Activated B cell treated with CpG ODN at 0.5 μM for 24 hours (primary cell): ENCODE measurements at regions not wholly inside any gene's neighbourhood (a gene's known extent, or its start where the extent isn't known, plus 50 kb on each side); places are given as distances from the start of the nearest gene placed in this dataset.

Experiments used
- ATAC-seq: fragments of 200-7000 bp; cut with Tn5 transposase; one replicate; pipeline ENCODE4 v1.10.0; 2021; ENCODE audit warnings: low read depth, mild to moderate bottlenecking, moderate library complexity
- CTCF ChIA-PET: fragments of 350-600 bp; sonication (Branson Sonifier 250); formaldehyde crosslinking; loops from one replicate; lab custom pipeline; 2021; ENCODE audit warnings: antibody characterized with exemption; lab: Charles Lee
- POLR2A ChIA-PET: fragments of 350-600 bp; sonication (Branson Sonifier 250); formaldehyde crosslinking; loops from one replicate; lab custom pipeline; 2021; ENCODE audit warnings: antibody characterized with exemption; lab: Charles Lee
- DNase-seq: peaks from one replicate; pipeline ENCODE4 v3.0.0; 2022
- H3K27ac Mint-ChIP-seq: one replicate; pipeline ENCODE4 v1.8.0; 2020; ENCODE audit warnings: mixed read lengths
- H3K27me3 Mint-ChIP-seq: one replicate; pipeline ENCODE4 v1.8.0; 2021; ENCODE audit warnings: mixed read lengths
- H3K36me3 Mint-ChIP-seq: one replicate; pipeline ENCODE4 v1.8.0; 2021; ENCODE audit warnings: low read depth, mixed read lengths
- H3K4me1 Mint-ChIP-seq: one replicate; pipeline ENCODE4 v1.8.0; 2021; ENCODE audit warnings: mixed read lengths
- H3K4me3 Mint-ChIP-seq: one replicate; pipeline ENCODE4 v1.8.0; 2020; ENCODE audit warnings: mild to moderate bottlenecking, mixed read lengths
- H3K9me3 Mint-ChIP-seq: one replicate; pipeline ENCODE4 v1.8.0; 2020; ENCODE audit warnings: mixed read lengths
- intact Hi-C: fragments of 100-400 bp; cut with micrococcal nuclease; formaldehyde crosslinking; loops from one replicate; pipeline ENCODE4 v1.15.1; 2024
- TF ChIP-seq, protein P1 (sequence below): fragments of 200-600 bp; IDR thresholded peaks from one replicate; pipeline ENCODE4 v1.8.0; 2022; ENCODE audit warnings: antibody characterized with exemption, mild to moderate bottlenecking

GRCh38 chr2:126600742-126601141 lies 55.2 kb upstream of the GYPC start:
- peaks cover 26% of the 10 kb centered on the region for H3K9me3 Mint-ChIP-seq
- H3K4me1 Mint-ChIP-seq: no peaks in the 10 kb centered on the region
- no peak overlapping the region for H3K27ac Mint-ChIP-seq
- H3K4me3 Mint-ChIP-seq: no peak overlapping the region
- ChIA-PET POLR2A (no interaction called here), CTCF (no interaction called here)
- TF ChIP-seq, protein P1, sequence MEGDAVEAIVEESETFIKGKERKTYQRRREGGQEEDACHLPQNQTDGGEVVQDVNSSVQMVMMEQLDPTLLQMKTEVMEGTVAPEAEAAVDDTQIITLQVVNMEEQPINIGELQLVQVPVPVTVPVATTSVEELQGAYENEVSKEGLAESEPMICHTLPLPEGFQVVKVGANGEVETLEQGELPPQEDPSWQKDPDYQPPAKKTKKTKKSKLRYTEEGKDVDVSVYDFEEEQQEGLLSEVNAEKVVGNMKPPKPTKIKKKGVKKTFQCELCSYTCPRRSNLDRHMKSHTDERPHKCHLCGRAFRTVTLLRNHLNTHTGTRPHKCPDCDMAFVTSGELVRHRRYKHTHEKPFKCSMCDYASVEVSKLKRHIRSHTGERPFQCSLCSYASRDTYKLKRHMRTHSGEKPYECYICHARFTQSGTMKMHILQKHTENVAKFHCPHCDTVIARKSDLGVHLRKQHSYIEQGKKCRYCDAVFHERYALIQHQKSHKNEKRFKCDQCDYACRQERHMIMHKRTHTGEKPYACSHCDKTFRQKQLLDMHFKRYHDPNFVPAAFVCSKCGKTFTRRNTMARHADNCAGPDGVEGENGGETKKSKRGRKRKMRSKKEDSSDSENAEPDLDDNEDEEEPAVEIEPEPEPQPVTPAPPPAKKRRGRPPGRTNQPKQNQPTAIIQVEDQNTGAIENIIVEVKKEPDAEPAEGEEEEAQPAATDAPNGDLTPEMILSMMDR: no peak
- intact Hi-C loops: no loop called here
- ATAC-seq (no peak), DNase-seq (no peak)
- no peaks in the 10 kb centered on the region for H3K36me3 Mint-ChIP-seq
- peaks cover 10% of the 10 kb centered on the region for H3K27me3 Mint-ChIP-seq

DNA sequence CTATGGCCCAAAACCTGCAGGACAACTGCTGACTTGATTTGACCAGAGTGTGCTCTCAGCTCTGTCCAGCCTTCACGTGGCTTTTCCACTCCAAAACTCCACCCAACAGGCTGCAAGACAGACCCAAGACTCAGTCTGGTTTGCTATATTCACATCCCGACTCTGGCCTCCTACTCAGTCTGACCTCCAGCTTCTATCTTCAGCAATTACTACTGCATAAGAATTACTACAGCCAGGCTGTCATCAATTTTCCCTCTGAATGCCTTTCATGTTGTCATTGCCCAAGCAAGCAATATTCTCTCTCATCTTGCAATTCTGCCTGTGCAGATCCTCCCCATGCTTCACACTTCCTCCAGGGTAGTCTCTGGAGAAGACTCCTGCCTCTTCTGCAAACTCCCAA lies 53.6 kb upstream of the GYPC start:
- no peak overlapping the region for H3K27ac Mint-ChIP-seq
- TF ChIP-seq, protein P1: no peak

More for the DNA sequence above, 53.6 kb upstream of the GYPC start:
- ChIA-PET CTCF (no interaction called here), POLR2A (no interaction called here)
- H3K36me3 Mint-ChIP-seq: no peaks in the 10 kb centered on the region
- peaks cover 14% of the 10 kb centered on the region for H3K27me3 Mint-ChIP-seq
- no peak overlapping the region for H3K4me3 Mint-ChIP-seq
- DNase-seq (no peak), ATAC-seq (no peak)
- no peaks in the 10 kb centered on the region for H3K4me1 Mint-ChIP-seq
- intact Hi-C loops: no loop called here
- H3K9me3 Mint-ChIP-seq: peaks cover 26% of the 10 kb centered on the region
